Activated CD8-positive, alpha-beta memory T cell treated with anti-CD3 and anti-CD28 coated beads for 36 hours (primary cell): ENCODE measurements at regions not wholly inside any gene's neighbourhood (a gene's known extent, or its start where the extent isn't known, plus 50 kb on each side); places are given as distances from the start of the nearest gene placed in this dataset.

Source experiments
- CTCF ChIA-PET: fragments of 350-600 bp; sonication (Branson Sonifier 250); formaldehyde crosslinking; loops from one replicate; lab custom pipeline; 2021; ENCODE audit warnings: antibody characterized with exemption; lab: Charles Lee
- POLR2A ChIA-PET: fragments of 350-600 bp; sonication (Branson Sonifier 250); formaldehyde crosslinking; loops from one replicate; lab custom pipeline; 2021; ENCODE audit warnings: antibody characterized with exemption; lab: Charles Lee

DNA sequence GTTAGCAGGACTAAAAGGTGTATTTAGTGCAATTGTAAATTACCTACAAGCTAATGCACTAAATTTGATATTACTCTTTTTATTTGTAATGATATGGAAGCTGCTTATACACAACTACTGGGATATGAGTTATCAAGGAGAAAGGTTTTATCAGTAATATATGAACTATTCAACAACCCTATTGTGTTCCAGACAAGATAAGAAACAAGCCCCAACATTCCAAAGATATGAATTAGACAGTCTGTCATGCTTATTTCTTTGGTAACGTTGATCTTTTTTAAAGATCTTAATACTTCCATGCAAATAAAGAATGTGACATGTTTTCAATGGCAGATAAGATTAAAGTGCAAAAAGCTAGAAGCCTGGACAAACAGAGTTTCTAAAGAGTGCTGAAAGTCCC, 314.0 kb upstream of the THBS1 start:
- POLR2A ChIA-PET = no interaction called here
- CTCF ChIA-PET = no interaction called here

GRCh38 chr15:39267685-39268084, 313.2 kb upstream of the THBS1 start:
- POLR2A ChIA-PET = no interaction called here
- CTCF ChIA-PET = no interaction called here

- POLR2A ChIA-PET = no interaction called here
- CTCF ChIA-PET = no interaction called here
Observed at GRCh38 chr15:39269352-39269751, 311.5 kb upstream of the THBS1 start.

DNA sequence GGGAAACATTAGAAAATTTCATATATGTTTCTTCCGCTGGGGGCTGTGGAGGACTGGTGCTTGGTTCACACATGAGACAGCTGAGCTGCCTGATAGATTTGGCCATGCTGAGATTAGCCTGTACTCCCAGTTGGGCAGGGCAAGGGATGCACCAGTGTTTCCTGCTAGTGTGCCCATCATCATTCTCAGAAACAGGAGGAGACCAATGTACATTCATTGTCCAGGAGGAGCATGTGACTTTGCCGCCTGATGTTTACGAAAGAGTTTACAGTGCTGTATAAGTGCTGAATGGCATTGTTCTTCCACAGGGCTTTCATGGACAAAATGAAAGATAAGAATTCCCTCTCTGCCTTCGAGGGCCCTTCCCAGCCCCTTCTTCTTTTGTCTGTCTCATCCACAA, 311.1 kb upstream of the THBS1 start:
- ChIA-PET POLR2A (no interaction called here), CTCF (no interaction called here)

GRCh38 chr15:39270221-39270855, 310.5 kb upstream of the THBS1 start:
- POLR2A ChIA-PET = no interaction called here

GRCh38 chr15:39270934-39271333, 309.9 kb upstream of the THBS1 start:
- POLR2A ChIA-PET = no interaction called here

More at GRCh38 chr15:39270221-39270855, 310.5 kb upstream of the THBS1 start:
- CTCF ChIA-PET = no interaction called here

DNA sequence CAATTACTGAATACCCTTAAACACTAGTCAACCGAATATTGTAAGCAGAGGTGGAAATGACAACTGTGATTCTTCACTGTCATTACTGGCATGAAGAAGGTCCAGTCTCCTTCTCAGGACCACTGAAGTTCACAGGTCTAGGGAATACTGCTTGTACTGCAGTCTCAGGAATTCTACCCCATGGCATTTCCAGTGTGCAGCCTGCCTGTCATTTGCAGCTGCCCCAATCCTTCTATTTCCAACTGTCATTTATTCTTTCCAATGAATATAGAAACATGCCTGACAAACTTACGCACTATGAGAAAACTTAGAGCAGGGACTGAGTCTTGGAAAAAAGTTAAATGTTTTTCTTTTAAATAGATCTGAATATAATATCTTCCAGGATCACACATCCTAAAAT, 308.0 kb upstream of the THBS1 start:
- POLR2A ChIA-PET = no interaction called here
- CTCF ChIA-PET = no interaction called here

More at GRCh38 chr15:39270934-39271333, 309.9 kb upstream of the THBS1 start:
- CTCF ChIA-PET = no interaction called here

DNA sequence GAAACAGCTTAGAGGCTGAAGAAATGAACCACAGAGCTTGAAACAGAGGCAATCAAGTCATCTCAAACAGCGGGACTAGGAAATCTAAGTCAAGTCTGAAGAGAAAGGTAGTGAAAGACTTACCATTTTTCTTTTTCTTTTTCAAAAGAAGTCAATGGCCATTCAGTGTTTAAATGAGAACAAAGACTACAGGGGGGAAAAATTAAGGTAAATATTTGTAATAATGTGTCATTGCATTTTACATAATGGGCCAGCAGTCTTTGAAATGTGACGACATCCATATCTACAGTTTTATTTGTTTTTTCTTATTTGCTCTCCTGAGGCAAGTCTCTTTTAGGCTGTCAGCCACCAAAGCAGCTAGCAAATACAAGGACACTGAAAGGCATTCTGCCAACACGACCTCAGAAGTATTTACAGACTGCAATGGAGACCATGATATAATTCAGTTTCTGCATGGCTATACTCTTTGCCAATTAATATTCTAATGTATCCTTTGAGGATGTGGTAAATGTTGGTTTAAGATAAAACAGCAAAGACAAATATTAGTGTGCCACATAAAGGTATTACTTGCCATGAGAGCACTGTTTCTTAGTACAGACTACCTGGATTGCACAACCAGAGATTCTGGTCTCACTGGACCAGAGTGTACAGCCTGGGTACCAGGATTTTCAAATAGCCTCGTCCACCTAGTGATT, 307.0 kb upstream of the THBS1 start:
- POLR2A ChIA-PET = no interaction called here
- CTCF ChIA-PET = no interaction called here

DNA sequence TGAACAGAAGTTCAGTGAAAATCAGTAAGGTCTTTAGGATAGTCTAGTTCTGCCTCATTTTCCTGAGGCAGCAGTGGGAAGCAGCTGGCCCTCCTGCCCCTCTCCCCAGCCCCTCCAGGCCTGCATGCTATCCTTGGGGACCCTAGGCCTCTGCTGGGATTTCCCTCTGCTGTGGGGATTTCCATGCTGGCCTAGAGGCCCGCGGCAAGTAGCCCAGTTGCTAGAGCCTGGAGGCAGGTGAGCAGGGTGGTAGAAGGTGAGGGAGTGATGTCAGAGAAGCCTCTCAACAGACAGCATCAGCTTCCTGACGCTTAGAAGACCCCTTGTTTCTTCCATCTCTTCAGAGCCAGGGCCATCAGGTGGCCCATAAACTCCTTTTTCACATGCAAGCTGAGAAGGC, 305.8 kb upstream of the THBS1 start:
- POLR2A ChIA-PET = no interaction called here
- CTCF ChIA-PET = no interaction called here

DNA sequence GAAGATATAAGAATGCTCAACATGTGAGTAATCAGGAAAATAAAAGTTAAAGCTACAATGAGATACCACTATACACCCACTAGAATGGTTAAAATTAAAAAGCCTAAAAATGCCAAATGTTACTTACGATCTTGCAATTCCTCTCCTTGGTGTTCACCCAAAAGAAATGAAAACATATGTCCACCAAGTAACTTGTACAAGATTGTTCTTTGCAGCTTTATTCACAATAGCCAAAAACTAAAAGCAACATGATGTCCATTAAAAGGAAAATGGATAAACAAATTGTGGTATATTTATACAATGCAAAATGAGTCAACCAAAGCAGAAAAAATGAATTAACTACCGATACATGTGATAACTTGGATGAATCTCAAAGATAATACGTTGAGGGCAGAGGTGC, 301.6 kb upstream of the THBS1 start:
- CTCF ChIA-PET = no interaction called here
- POLR2A ChIA-PET = no interaction called here

- CTCF ChIA-PET = no interaction called here
- POLR2A ChIA-PET = no interaction called here
Observed at GRCh38 chr15:39281094-39281493, 299.8 kb upstream of the THBS1 start.

DNA sequence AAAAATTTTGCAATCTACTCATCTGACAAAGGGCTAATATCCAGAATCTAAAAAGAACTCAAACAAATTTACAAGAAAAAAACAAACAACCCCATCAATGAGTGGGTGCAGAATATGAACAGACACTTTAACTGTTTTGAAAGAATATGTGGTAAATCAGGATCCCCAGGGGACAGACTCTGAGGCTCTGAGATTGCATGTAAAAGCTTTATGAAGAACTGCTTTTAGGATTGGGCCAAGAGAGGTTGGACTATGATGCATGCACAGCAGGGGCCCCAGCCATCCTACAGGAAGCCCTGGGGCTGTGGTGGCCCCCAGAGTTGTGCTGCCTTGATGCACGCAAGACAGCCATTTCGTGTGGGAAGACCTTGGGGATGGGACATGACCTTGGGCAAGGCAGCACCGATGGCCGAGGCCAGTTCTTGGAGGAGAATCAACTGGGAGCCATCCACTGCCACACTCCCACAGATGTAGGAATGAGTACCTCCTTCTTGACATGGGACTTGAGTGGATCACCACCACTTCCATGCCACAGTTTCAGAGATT, 298.1 kb upstream of the THBS1 start:
- POLR2A ChIA-PET = no interaction called here
- CTCF ChIA-PET = no interaction called here

DNA sequence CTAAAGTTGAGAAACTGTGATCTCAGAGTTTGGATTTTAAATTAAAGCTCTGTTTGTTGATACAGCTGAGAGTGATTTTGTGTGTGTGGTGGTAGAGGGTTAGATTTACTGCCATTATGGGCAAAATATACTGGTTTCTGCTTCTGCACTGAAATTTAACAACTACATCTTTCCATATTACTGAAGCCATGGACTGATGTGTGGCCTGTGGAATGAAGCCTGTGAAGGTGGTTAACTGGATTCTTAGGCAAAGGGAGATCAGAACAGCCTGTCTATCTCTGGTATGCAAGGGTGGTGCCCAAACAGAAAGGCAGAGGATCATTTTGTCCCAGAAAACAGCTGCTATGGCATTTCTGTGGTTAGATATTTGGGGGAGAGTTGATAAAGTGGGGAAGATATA, 297.3 kb upstream of the THBS1 start:
- ChIA-PET CTCF (no interaction called here), POLR2A (no interaction called here)

DNA sequence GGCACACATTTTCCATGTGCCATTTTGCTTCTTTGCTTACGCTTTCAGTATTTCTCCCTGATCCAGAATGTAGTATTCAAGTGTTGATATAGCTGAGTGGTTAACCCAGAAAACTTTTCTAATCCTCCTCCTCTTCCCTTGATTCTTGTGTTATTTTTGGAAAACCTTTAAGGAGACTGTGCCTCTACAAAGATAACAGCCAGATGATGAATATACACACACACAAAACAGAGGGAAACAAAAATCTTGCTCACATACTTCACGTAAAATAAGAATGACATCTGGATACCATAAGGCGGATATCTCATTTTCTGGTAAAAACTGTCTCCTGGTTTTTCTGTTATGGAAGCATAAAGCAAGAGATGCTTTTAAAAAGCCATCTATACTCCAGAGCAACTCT, 295.8 kb upstream of the THBS1 start:
- POLR2A ChIA-PET = no interaction called here

GRCh38 chr15:39285663-39286062, 295.2 kb upstream of the THBS1 start:
- CTCF ChIA-PET = no interaction called here
- POLR2A ChIA-PET = no interaction called here

More for the DNA sequence above, 295.8 kb upstream of the THBS1 start:
- CTCF ChIA-PET = no interaction called here

GRCh38 chr15:39286706-39287105, 294.2 kb upstream of the THBS1 start:
- POLR2A ChIA-PET = no interaction called here
- CTCF ChIA-PET = no interaction called here

- ChIA-PET POLR2A (no interaction called here), CTCF (no interaction called here)
Observed at GRCh38 chr15:39287322-39288195, 293.3 kb upstream of the THBS1 start.

DNA sequence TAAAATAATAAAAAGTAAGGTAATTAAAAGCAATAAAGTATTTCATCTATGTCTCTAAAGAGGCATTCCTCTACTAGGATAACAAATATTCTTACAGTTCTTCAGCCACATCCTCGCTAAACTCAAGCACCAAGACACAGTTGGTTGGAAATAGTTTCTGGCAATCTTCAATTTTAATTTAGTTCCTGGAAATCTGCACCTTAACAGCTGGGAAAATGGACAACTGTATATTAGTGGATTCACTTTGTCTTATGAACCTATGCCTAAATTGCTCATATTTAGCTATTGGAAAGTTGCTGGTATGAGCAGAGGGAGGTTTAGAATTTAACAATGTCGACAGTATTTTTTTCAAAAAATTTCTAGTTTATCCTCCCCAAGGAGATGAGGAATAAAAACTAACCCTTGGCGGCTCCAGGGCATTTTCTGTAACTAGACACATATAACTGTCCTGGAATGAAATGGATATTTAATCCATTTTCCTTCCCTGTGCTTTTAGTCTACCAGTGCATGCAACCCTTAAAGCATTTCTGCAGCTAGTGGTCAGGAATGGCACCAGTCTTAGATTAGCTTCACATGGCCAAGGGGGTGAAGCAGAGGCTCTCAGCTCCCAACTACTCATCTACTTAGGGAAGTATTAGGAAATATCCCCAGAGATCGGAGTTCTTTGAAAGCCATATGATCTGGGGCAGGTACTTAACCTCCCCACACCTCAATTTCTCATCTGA, 290.0 kb upstream of the THBS1 start:
- CTCF ChIA-PET = no interaction called here
- POLR2A ChIA-PET = no interaction called here

- ChIA-PET POLR2A (no interaction called here), CTCF (no interaction called here)
Observed at GRCh38 chr15:39291690-39292089, 289.2 kb upstream of the THBS1 start.

DNA sequence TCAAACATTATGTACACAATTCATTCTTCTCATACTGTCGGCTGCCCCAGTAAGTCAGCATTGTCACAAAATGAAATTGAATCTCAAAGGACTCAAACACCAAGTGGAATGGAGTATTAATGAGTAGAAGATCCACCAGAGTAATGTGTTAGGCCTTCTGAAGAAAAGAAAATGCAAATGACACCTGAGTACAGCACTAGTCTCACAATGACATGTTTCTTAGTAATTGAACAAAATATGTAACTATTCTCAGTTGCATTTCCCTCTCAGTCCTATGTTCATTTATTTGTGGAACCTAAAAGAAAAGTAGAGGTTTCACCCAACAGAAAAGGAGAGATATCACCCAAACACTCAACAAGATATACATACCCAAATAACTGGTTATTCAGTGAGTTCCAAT, 283.9 kb upstream of the THBS1 start:
- POLR2A ChIA-PET = no interaction called here
- CTCF ChIA-PET = no interaction called here
